ENCODE measurements at regions not wholly inside any gene's neighbourhood (a gene's known extent, or its start where the extent isn't known, plus 50 kb on each side); places are given as distances from the start of the nearest gene placed in this dataset.

DNA sequence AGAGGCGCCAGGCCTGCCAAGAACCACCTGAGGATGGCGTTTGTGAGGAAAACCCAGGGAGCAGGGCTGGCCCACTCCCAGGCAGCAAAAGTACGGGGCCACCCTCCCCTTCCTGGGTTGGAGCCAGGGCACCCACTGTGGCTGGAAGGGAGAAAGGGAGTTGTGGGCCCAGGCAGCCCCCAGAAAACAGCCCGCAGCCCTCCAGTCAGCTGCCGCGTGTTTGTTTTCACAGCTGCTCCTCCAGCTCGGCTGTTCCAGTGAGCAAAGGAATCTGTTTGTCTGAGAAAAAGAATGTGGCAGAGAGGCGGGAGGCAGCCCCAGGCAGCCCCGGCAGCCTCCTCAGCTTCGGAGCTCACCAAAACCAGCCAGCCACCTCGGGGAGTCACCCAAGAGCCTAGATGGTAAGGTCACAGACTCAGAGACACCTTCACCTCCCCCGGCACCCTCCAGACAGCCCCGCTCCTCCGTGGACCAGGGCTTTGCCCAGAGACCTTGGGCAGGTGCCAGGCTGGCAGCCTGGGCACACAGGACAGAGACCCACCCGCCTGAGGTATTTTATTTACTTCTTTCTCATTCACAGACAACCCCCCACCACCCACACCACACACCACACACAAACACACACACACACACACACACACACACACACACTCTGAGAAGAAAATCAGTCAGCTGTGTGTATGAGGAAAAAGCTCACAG is 338.1 kb downstream of the BCOR start:
- no peak for DNase-seq (ENCODE audit: low read depth)
- Histone ChIP-seq H3K27me3 (ENCODE audit: control insufficient read depth, insufficient read depth, low read length) (no peaks in the 10 kb centered on the region), H3K36me3 (ENCODE audit: control insufficient read depth, insufficient read depth, low read length) (no peaks in the 10 kb centered on the region), H3K4me3 (ENCODE audit: low read depth, low read length) (no peak overlapping the region)
- FAIRE-seq, result no peak
- TF ChIP-seq, protein P1, sequence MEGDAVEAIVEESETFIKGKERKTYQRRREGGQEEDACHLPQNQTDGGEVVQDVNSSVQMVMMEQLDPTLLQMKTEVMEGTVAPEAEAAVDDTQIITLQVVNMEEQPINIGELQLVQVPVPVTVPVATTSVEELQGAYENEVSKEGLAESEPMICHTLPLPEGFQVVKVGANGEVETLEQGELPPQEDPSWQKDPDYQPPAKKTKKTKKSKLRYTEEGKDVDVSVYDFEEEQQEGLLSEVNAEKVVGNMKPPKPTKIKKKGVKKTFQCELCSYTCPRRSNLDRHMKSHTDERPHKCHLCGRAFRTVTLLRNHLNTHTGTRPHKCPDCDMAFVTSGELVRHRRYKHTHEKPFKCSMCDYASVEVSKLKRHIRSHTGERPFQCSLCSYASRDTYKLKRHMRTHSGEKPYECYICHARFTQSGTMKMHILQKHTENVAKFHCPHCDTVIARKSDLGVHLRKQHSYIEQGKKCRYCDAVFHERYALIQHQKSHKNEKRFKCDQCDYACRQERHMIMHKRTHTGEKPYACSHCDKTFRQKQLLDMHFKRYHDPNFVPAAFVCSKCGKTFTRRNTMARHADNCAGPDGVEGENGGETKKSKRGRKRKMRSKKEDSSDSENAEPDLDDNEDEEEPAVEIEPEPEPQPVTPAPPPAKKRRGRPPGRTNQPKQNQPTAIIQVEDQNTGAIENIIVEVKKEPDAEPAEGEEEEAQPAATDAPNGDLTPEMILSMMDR (IDR thresholded peaks at IDR 0.05; ENCODE audit: insufficient read depth, low read length, severe bottlenecking), result no peak

DNA sequence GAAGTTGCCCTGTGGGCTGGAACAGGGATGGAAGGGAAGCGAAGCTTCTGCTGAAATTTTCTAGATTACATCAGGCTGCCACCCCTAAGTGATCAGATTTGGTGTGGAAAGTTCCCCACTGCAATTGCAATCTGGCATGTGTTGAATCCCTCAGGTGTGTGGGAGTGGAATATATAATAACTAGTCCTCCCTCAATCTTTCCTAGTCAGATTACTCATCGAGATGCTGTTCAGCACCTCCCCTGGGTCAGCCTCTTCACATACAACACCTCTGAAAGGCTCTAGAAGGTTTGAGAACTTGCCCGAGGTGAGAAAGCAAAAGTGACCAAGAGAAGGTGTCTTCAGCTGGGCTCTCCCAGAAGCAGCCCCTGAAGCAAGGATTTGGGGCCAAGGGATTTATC is 336.8 kb downstream of the BCOR start:
- FAIRE-seq, result no peak
- no peaks in the 10 kb centered on the region for H3K36me3 ChIP-seq (ENCODE audit: control insufficient read depth, insufficient read depth, low read length)
- no peaks in the 10 kb centered on the region for H3K27me3 ChIP-seq (ENCODE audit: control insufficient read depth, insufficient read depth, low read length)
- H3K4me3 ChIP-seq (ENCODE audit: low read depth, low read length), result no peak overlapping the region
- peak; percentile 13 for DNase-seq (ENCODE audit: low read depth)
- TF ChIP-seq, protein P1 (IDR thresholded peaks at IDR 0.05; ENCODE audit: insufficient read depth, low read length, severe bottlenecking), result no peak

DNA sequence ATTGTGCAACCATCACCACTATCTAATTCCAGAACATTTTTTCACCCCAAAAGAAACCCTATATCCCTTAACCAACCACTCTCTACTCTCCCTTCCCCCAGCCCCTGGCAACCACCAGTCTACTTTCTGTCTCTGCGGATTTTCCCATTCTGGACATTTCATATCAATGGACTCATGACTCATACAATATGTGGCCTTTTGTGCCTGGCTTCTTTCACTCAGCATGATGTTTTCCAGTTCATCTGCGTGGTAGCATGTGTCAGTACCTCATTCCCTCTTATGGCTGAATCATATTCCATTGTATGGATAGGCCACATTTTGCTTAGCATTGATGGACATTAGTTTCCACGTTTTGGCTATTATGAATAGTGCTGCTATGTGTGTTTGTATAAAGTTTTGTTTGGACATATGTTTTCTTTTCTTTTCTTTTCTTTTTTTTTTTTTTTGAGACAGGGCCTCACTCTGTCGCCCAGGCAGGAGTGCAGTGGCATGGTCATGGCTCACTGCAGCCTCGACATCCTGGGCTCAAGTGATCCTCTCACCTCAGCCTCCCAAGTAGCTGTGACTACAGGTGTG is 335.4 kb downstream of the BCOR start:
- Histone ChIP-seq H3K27me3 (ENCODE audit: control insufficient read depth, insufficient read depth, low read length) (no peaks in the 10 kb centered on the region), H3K36me3 (ENCODE audit: control insufficient read depth, insufficient read depth, low read length) (no peaks in the 10 kb centered on the region), H3K4me3 (ENCODE audit: low read depth, low read length) (no peak overlapping the region)
- no peak for FAIRE-seq
- peak; percentile 70 for DNase-seq (ENCODE audit: low read depth)
- TF ChIP-seq, protein P1 (IDR thresholded peaks at IDR 0.05; ENCODE audit: insufficient read depth, low read length, severe bottlenecking), result no peak

DNA sequence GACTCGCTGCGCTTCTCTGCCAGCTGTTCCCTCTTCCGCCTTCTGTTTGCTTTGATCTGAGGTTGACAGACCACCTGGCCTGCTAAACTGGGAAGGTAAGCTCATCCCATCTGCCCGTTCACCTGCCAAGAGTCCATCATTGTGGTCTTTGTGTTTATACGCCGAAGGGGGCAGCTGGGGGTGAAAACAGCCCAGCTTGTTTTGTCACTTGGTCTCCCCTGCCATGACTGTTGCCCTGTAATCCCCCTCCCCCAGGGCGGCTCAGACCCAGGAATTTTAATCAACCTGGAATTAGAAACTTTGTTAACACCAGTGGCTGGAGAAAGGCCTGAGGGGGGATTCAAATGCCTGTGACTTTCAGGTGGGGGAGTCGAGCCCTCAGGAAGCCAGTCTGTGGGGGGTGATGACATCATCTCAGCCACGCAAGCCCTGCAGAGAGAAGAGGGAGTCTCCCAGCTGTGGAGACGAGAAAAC is 333.3 kb downstream of the BCOR start:
- no peaks in the 10 kb centered on the region for H3K36me3 ChIP-seq (ENCODE audit: control insufficient read depth, insufficient read depth, low read length)
- FAIRE-seq (no peak), DNase-seq (ENCODE audit: low read depth) (no peak)
- no peaks in the 10 kb centered on the region for H3K27me3 ChIP-seq (ENCODE audit: control insufficient read depth, insufficient read depth, low read length)
- no peak overlapping the region for H3K4me3 ChIP-seq (ENCODE audit: low read depth, low read length)
- TF ChIP-seq, protein P1 (IDR thresholded peaks at IDR 0.05; ENCODE audit: insufficient read depth, low read length, severe bottlenecking), result no peak

DNA sequence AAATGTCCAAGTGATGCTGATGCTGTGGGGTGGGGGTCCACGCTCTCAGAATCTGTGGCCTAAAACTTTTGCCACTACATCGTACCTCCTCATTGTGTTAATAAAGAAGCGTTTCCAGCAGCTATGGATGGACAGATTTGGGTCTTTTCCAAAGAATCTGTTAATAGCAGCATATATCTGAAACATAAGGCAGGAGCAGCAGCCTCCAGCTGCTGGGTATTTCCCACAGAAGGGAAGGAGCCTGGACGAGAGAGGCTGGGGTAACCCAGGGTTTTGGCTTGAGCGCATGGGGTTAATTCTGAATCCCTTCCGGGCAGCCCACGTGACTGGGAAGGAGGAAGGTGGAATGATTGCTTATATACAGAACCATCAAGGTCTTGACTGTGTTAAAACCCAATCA is 332.4 kb downstream of the BCOR start:
- H3K27me3 ChIP-seq (ENCODE audit: control insufficient read depth, insufficient read depth, low read length), result no peaks in the 10 kb centered on the region
- TF ChIP-seq, protein P1 (IDR thresholded peaks at IDR 0.05; ENCODE audit: insufficient read depth, low read length, severe bottlenecking), result no peak
- H3K4me3 ChIP-seq (ENCODE audit: low read depth, low read length), result no peak overlapping the region
- no peak for FAIRE-seq
- H3K36me3 ChIP-seq (ENCODE audit: control insufficient read depth, insufficient read depth, low read length), result no peaks in the 10 kb centered on the region
- DNase-seq (ENCODE audit: low read depth), result no peak
